Mesenchymal stem cell (in vitro differentiated cells and primary cell): ENCODE measurements at regions not wholly inside any gene's neighbourhood (a gene's known extent, or its start where the extent isn't known, plus 50 kb on each side); places are given as distances from the start of the nearest gene placed in this dataset.

Source experiments
- DNase-seq: peaks from one replicate; pipeline ENCODE4 v3.0.0-alpha.2; 2013
- H2AFZ ChIP-seq: one replicate; pipeline ENCODE4 v1.6.1; 2013; ENCODE audit warnings: low read depth, mild to moderate bottlenecking, control low read depth, inconsistent platforms, low read length, moderate library complexity
- H2AK5ac ChIP-seq: 2 replicates; pipeline ENCODE4 v1.6.1; 2013; ENCODE audit warnings: low read length, moderate library complexity, mild to moderate bottlenecking, inconsistent platforms; ENCODE audit not compliant: severe bottlenecking
- H2BK120ac ChIP-seq: one replicate; pipeline ENCODE4 v1.6.1; 2013; ENCODE audit warnings: low read depth, mild to moderate bottlenecking, inconsistent platforms, low read length, moderate library complexity
- H2BK12ac ChIP-seq, 2 experiments: one replicate each; pipeline ENCODE4 v1.6.1; 2013; ENCODE audit warnings: inconsistent platforms in 2 of 2, low read length in 2 of 2, mild to moderate bottlenecking in 2 of 2, moderate library complexity in 2 of 2, control low read depth in 1 of 2
- H2BK15ac ChIP-seq: one replicate; pipeline ENCODE4 v1.6.1; 2013; ENCODE audit warnings: mild to moderate bottlenecking, low read depth, inconsistent platforms; ENCODE audit not compliant: poor library complexity, severe bottlenecking
- H2BK5ac ChIP-seq: 2 replicates; pipeline ENCODE4 v1.6.1; 2013; ENCODE audit warnings: low read depth, mild to moderate bottlenecking, low read length, control low read depth, inconsistent platforms; ENCODE audit not compliant: poor library complexity, severe bottlenecking
- H3K14ac ChIP-seq, 2 experiments: one replicate each; pipeline ENCODE4 v1.6.1; 2013; ENCODE audit warnings: inconsistent platforms in 2 of 2, low read length in 2 of 2, control low read depth in 1 of 2, mild to moderate bottlenecking in 1 of 2, moderate library complexity in 1 of 2
- H3K18ac ChIP-seq, 2 experiments: one replicate each; pipeline ENCODE4 v1.6.1; 2013; ENCODE audit warnings: inconsistent platforms in 2 of 2, low read length in 2 of 2, control low read depth in 1 of 2, low read depth in 1 of 2, mild to moderate bottlenecking in 1 of 2
- H3K23ac ChIP-seq, 2 experiments: one replicate each; pipeline ENCODE4 v1.6.1; 2013; ENCODE audit warnings: inconsistent platforms in 2 of 2, low read length in 2 of 2, mild to moderate bottlenecking in 2 of 2, moderate library complexity in 2 of 2, control low read depth in 1 of 2
- H3K27ac ChIP-seq: 2 replicates; pipeline ENCODE4 v1.5.1; 2013; ENCODE audit warnings: mild to moderate bottlenecking, moderate library complexity, low read length, control low read depth, inconsistent platforms; ENCODE audit not compliant: poor library complexity, severe bottlenecking
- H3K27me3 ChIP-seq, 2 experiments: 2 replicates each; pipeline versions ENCODE4 v1.6.1 to v1.7.0; 2013; ENCODE audit warnings: low read length in 2 of 2, mild to moderate bottlenecking in 2 of 2, moderate library complexity in 2 of 2, control low read depth in 1 of 2, inconsistent platforms in 1 of 2; ENCODE audit not compliant: control insufficient read depth in 1 of 2, insufficient read depth in 1 of 2
- H3K36me3 ChIP-seq, 2 experiments: 2 replicates each; pipeline versions ENCODE4 v1.6.1 to v1.7.0; 2013; ENCODE audit warnings: low read length in 2 of 2, control low read depth in 1 of 2, inconsistent platforms in 1 of 2, low read depth in 1 of 2, mild to moderate bottlenecking in 1 of 2; ENCODE audit not compliant: insufficient read depth in 2 of 2, control insufficient read depth in 1 of 2
- H3K4ac ChIP-seq, 2 experiments: one replicate each; pipeline ENCODE4 v1.6.1; 2013; ENCODE audit warnings: inconsistent platforms in 2 of 2, low read length in 2 of 2, mild to moderate bottlenecking in 2 of 2, moderate library complexity in 2 of 2, control low read depth in 1 of 2, low read depth in 1 of 2
- H3K4me1 ChIP-seq: 2 replicates; pipeline ENCODE4 v1.6.1; 2013; ENCODE audit warnings: low read depth, low read length, control low read depth; ENCODE audit not compliant: control insufficient read depth, insufficient read depth
- H3K4me2 ChIP-seq: 2 replicates; pipeline ENCODE4 v1.6.1; 2013; ENCODE audit warnings: low read length, mild to moderate bottlenecking, inconsistent platforms; ENCODE audit not compliant: poor library complexity, severe bottlenecking
- H3K4me3 ChIP-seq, 2 experiments: 2 replicates each; pipeline versions ENCODE4 v1.5.1 to v1.7.0; 2013; ENCODE audit warnings: low read length in 2 of 2, mild to moderate bottlenecking in 2 of 2, control low read depth in 1 of 2, low read depth in 1 of 2; ENCODE audit not compliant: insufficient read depth in 1 of 2
- H3K79me1 ChIP-seq: replicated peaks from 2 replicates; pipeline ENCODE4 v1.6.1; 2013; ENCODE audit warnings: mild to moderate bottlenecking, control low read depth, low read length, inconsistent platforms; ENCODE audit not compliant: poor library complexity, severe bottlenecking
- H3K9ac ChIP-seq: 2 replicates; pipeline ENCODE4 v1.7.0; 2013; ENCODE audit warnings: mild to moderate bottlenecking, low read length, moderate library complexity
- H3K9me3 ChIP-seq: 2 replicates; pipeline ENCODE4 v1.7.0; 2013; ENCODE audit warnings: mild to moderate bottlenecking, low read length; ENCODE audit not compliant: control insufficient read depth
- H4K8ac ChIP-seq: one replicate; pipeline ENCODE4 v1.6.1; 2013; ENCODE audit warnings: inconsistent platforms, mild to moderate bottlenecking, low read length, moderate library complexity
- H4K91ac ChIP-seq: one replicate; pipeline ENCODE4 v1.6.1; 2013; ENCODE audit warnings: mild to moderate bottlenecking, low read length, inconsistent platforms
- WGBS: methylation state at CpG from one replicate; pipeline ENCODE4 v1.1.7; 2013; ENCODE audit warnings: mixed read lengths; 5-methylcytosine and 5-hydroxymethylcytosine counted together

GRCh38 chr19:16016226-16017137, 59.8 kb upstream of the TPM4 start:
- Histone ChIP-seq H3K36me3 (no peaks in the 10 kb centered on the region), H2BK12ac (no peak overlapping the region), H3K27me3 (no peaks in the 10 kb centered on the region), H3K79me1 (no peaks in the 10 kb centered on the region), H2BK120ac (no peak overlapping the region), H3K9me3 (no peaks in the 10 kb centered on the region), H4K8ac (no peak overlapping the region), H3K4me2 (no peak overlapping the region), H3K9ac (no peak overlapping the region), H3K27ac (no peak overlapping the region), H2BK15ac (no peak overlapping the region), H3K4ac (no peak overlapping the region), H3K23ac (no peak overlapping the region), H3K18ac (no peak overlapping the region), H2AFZ (no peak overlapping the region), H4K91ac (no peak overlapping the region), H2BK5ac (no peak overlapping the region), H3K4me3 (no peak overlapping the region), H3K14ac (no peak overlapping the region), H2AK5ac (no peak overlapping the region), H3K4me1 (no peaks in the 10 kb centered on the region)
- WGBS, result 82% methylated on average over 12 of the region's 15 CpGs
- no peak for DNase-seq

GRCh38 chr19:16017138-16017490, 59.2 kb upstream of the TPM4 start:
- H3K4me2 ChIP-seq, result no peak overlapping the region
- H3K4me3 ChIP-seq, result no peak overlapping the region
- no peak overlapping the region for H2BK15ac ChIP-seq
- no peaks in the 10 kb centered on the region for H3K27me3 ChIP-seq
- no peak overlapping the region for H3K4ac ChIP-seq
- no peak overlapping the region for H3K9ac ChIP-seq
- no peak overlapping the region for H3K27ac ChIP-seq
- no peak overlapping the region for H3K23ac ChIP-seq
- no peaks in the 10 kb centered on the region for H3K79me1 ChIP-seq
- no peaks in the 10 kb centered on the region for H3K9me3 ChIP-seq
- no peak overlapping the region for H2BK5ac ChIP-seq
- no peak overlapping the region for H4K91ac ChIP-seq
- H2AFZ ChIP-seq, result no peak overlapping the region
- no peak overlapping the region for H2BK120ac ChIP-seq
- no peaks in the 10 kb centered on the region for H3K4me1 ChIP-seq
- H2BK12ac ChIP-seq, result no peak overlapping the region
- no peak overlapping the region for H2AK5ac ChIP-seq
- no peak overlapping the region for H3K18ac ChIP-seq
- no peaks in the 10 kb centered on the region for H3K36me3 ChIP-seq
- 86% methylated on average over 11 of the region's 11 CpGs for WGBS
- DNase-seq, result no peak
- no peak overlapping the region for H4K8ac ChIP-seq
- no peak overlapping the region for H3K14ac ChIP-seq

GRCh38 chr19:16018106-16018755, 58.1 kb upstream of the TPM4 start:
- WGBS, result 66% methylated on average over 17 of the region's 17 CpGs
- H3K9ac ChIP-seq, result no peak overlapping the region
- H3K9me3 ChIP-seq, result no peaks in the 10 kb centered on the region
- no peak overlapping the region for H3K14ac ChIP-seq
- H2AK5ac ChIP-seq, result no peak overlapping the region
- no peak overlapping the region for H3K4me3 ChIP-seq
- no peak overlapping the region for H3K4ac ChIP-seq
- no peaks in the 10 kb centered on the region for H3K27me3 ChIP-seq
- no peak overlapping the region for H3K18ac ChIP-seq
- no peak overlapping the region for H3K23ac ChIP-seq
- H4K8ac ChIP-seq, result no peak overlapping the region
- no peaks in the 10 kb centered on the region for H3K36me3 ChIP-seq
- no peak overlapping the region for H2BK15ac ChIP-seq
- DNase-seq, result no peak
- no peak overlapping the region for H3K27ac ChIP-seq
- H2BK5ac ChIP-seq, result no peak overlapping the region
- H3K4me1 ChIP-seq, result no peaks in the 10 kb centered on the region
- no peak overlapping the region for H2BK12ac ChIP-seq
- no peaks in the 10 kb centered on the region for H3K79me1 ChIP-seq
- H3K4me2 ChIP-seq, result no peak overlapping the region
- H2BK120ac ChIP-seq, result no peak overlapping the region
- no peak overlapping the region for H2AFZ ChIP-seq
- H4K91ac ChIP-seq, result no peak overlapping the region

GRCh38 chr19:16018801-16019551, 57.3 kb upstream of the TPM4 start:
- Histone ChIP-seq H3K27me3 (no peaks in the 10 kb centered on the region), H3K4me2 (no peak overlapping the region), H2BK15ac (no peak overlapping the region), H4K8ac (no peak overlapping the region), H3K4me1 (no peaks in the 10 kb centered on the region), H4K91ac (no peak overlapping the region), H2BK5ac (no peak overlapping the region), H2AFZ (no peak overlapping the region), H3K9me3 (no peaks in the 10 kb centered on the region), H3K18ac (no peak overlapping the region), H3K4ac (no peak overlapping the region), H2BK12ac (no peak overlapping the region), H2AK5ac (no peak overlapping the region), H3K9ac (no peak overlapping the region), H2BK120ac (no peak overlapping the region), H3K14ac (no peak overlapping the region), H3K27ac (no peak overlapping the region), H3K23ac (no peak overlapping the region), H3K79me1 (no peaks in the 10 kb centered on the region), H3K36me3 (no peaks in the 10 kb centered on the region), H3K4me3 (no peak overlapping the region)
- 72% methylated on average over 13 of the region's 13 CpGs for WGBS
- DNase-seq, result no peak
